ENCODE measurements at regions not wholly inside any gene's neighbourhood (a gene's known extent, or its start where the extent isn't known, plus 50 kb on each side); places are given as distances from the start of the nearest gene placed in this dataset.

DNA sequence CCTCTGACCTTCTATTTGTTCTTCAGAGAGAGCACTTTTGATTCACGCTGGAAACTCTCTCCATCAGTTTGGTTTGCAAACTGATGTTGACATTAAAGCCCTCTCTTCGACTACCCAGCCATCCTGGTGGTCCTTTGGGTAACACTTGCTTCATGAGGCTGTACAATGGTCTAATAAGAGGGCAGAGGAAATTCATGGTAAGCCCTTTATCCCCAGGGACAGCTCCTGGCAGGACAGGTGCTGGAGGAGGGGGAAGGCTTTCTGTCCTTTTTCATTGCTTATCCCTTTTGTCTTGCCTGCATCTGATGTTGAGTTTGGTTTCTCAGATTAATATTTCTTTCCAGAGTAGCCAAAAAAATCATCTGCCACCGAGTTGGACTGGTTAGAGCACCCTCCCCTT is 52.1 kb upstream of the CD93 start:
- DNase-seq (ENCODE audit: low read depth in 2 of 2), result no peak

DNA sequence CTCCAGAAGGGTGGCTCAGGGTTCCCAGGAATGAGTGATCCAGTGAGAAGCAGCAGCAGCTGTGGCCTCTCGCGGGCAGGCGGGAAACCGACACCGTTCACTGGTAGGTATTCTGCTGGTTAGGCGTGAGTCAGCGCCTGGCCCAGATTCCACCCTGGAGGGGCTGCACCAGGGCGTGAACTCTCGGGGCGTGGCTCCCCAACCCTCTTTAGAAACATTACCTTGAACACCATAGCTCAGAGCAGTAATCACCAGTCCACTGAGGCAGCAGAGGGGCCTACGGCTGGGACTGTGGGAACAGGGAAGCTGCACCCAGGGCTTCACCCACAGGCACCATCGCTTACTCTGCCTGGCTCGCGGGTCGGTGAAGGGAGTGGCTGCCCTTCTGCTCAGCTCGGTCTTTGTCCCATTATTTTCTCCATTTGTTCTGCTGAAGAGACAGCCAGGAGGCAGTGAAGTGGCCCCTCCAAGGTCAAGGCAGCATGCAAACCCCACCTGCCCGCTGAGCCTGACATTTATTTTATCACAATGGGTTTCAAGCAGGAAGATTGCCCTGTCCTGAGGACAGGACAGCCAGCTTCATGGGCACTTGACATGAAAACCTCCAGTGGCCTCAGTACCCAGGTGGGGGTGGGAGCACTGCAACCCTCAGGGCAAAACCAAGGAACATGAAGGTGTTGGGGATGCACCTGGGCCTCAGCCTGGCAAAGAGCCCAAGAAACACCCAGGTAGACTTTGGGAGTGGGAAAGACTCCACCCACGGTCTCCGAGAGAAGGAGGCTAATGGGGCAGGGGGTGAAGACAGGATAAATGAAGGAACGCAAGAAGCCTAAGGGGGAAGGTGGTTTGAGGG is 51.0 kb upstream of the CD93 start:
- DNase-seq (ENCODE audit: low read depth in 2 of 2), result no peak

DNA sequence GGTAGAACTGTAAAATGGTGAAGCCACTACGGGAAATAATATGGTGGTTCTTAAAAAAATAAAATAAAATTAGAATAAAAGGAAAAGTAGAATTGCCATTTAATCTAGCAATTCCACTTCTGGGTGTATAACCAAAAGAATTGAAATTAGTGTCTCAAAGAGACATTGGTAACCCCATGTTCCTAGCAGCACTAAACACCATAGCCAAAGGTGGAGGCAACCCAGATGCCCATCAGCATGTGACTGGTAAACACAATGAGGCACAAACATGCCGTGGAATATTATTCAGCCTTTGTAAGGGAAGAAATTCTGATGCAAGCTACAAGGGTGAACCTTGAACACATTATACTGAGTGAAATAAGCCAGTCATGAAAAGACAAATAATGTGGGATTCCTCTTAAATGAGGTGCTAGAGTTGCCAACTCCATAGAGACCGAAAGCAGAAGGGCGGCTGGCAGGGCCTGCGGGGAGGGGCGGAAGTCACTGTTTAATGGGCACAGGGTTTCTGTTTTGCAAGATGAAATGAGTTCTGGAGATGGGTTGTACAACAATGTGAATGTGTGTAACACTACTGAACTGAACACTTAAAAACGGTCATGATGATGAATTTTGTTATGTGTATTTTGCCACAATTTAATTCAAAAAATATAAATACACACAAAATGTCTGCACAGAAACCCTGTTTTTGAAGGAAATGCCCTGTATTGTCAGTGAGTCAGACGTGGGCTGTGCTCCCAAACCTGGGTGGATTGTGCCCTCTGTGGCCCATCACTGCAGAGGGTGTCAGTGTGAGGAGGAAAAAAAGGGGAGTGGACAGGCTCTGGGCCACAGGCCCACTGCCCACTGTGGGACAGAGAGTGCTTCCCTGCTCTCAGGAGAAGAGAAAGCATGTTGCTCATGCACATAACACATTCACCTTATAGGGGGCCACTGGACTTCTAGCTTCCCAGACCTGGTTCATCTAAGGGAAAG is 49.6 kb upstream of the CD93 start:
- DNase-seq (ENCODE audit: low read depth in 2 of 2), result no peak
